KMS-11 (cell line): ENCODE measurements at regions not wholly inside any gene's neighbourhood (a gene's known extent, or its start where the extent isn't known, plus 50 kb on each side); places are given as distances from the start of the nearest gene placed in this dataset.

Experiments used
- H2AFZ ChIP-seq: fragments of 200-600 bp; sonication (generic); 2 replicates; pipeline ENCODE4 v1.6.1; 2016; ENCODE audit warnings: antibody characterized with exemption, mixed run types, low read depth
- H3K27ac ChIP-seq: fragments of 200-600 bp; sonication (generic); 2 replicates; pipeline ENCODE4 v1.6.1; 2016; ENCODE audit warnings: mild to moderate bottlenecking, mixed run types
- H3K27me3 ChIP-seq: fragments of 200-600 bp; sonication (generic); 2 replicates; pipeline ENCODE4 v1.6.1; 2017; ENCODE audit warnings: mild to moderate bottlenecking, low read depth, mixed run types, moderate library complexity; ENCODE audit not compliant: insufficient read depth
- H3K36me3 ChIP-seq: fragments of 200-600 bp; sonication (generic); 2 replicates; pipeline ENCODE4 v1.6.1; 2017; ENCODE audit warnings: mild to moderate bottlenecking, mixed run types; ENCODE audit not compliant: insufficient read depth
- H3K4me1 ChIP-seq: fragments of 200-600 bp; sonication (generic); 2 replicates; pipeline ENCODE4 v1.6.1; 2016; ENCODE audit warnings: mild to moderate bottlenecking, low read depth, mixed run types; ENCODE audit not compliant: poor library complexity, severe bottlenecking
- H3K4me2 ChIP-seq: fragments of 200-600 bp; sonication (generic); 2 replicates; pipeline ENCODE4 v1.7.0; 2016; ENCODE audit warnings: mild to moderate bottlenecking, mixed run types
- H3K4me3 ChIP-seq: fragments of 200-600 bp; sonication (generic); IDR thresholded peaks from 2 replicates; pipeline ENCODE4 v1.6.1; 2017; ENCODE audit warnings: low read depth, low read length, mixed read lengths; ENCODE audit not compliant: insufficient read depth
- H3K79me2 ChIP-seq: fragments of 200-600 bp; sonication (generic); 2 replicates; pipeline ENCODE4 v1.6.1; 2016; ENCODE audit warnings: low read depth, mixed run types; ENCODE audit not compliant: insufficient read depth
- H3K9ac ChIP-seq: fragments of 200-600 bp; sonication (generic); 2 replicates; pipeline ENCODE4 v1.6.1; 2016; ENCODE audit warnings: mild to moderate bottlenecking, mixed run types
- H4K20me1 ChIP-seq: fragments of 200-600 bp; sonication (generic); 2 replicates; pipeline ENCODE4 v1.6.1; 2016; ENCODE audit warnings: mild to moderate bottlenecking, mixed run types; ENCODE audit not compliant: insufficient read depth
- CTCF ChIP-seq: fragments of 200-600 bp; sonication (generic); conservative IDR thresholded peaks from 2 replicates; pipeline ENCODE4 v1.6.1; 2017; ENCODE audit warnings: low read depth, mild to moderate bottlenecking, antibody characterized with exemption, low read length, moderate library complexity, mixed read lengths

DNA sequence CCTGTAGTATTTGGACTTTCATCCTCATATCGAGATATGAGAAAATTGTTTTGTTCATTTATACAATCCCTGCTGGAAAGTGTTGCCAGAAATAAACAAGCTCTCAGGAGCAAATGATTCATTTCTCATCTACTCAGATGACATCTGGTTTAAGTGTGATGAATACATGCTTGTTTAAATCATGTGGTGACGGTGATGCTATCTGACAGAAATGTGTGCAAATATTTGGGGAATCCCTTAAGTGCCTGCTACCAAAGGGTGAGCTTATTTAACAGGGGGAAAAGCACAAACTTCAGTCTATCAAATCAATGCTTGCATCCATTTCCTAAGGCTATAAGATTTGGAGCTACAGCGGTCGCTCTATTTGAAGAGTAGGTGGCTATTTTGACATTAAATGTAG lies 368.3 kb upstream of the SASH1 start:
- Histone ChIP-seq H2AFZ (no peak overlapping the region), H3K79me2 (no peaks in the 10 kb centered on the region), H3K27me3 (no peaks in the 10 kb centered on the region), H3K9ac (no peak overlapping the region), H3K4me1 (no peaks in the 10 kb centered on the region), H3K4me3 (no peak overlapping the region), H3K36me3 (no peaks in the 10 kb centered on the region), H4K20me1 (no peaks in the 10 kb centered on the region), H3K27ac (no peak overlapping the region), H3K4me2 (no peak overlapping the region)
- no peak for TF ChIP-seq CTCF

- H3K79me2 ChIP-seq, result no peaks in the 10 kb centered on the region
- no peak overlapping the region for H2AFZ ChIP-seq
- H3K4me3 ChIP-seq, result no peak overlapping the region
- H3K4me2 ChIP-seq, result no peak overlapping the region
- H3K4me1 ChIP-seq, result no peaks in the 10 kb centered on the region
- no peaks in the 10 kb centered on the region for H3K27me3 ChIP-seq
- H4K20me1 ChIP-seq, result no peaks in the 10 kb centered on the region
- no peak overlapping the region for H3K27ac ChIP-seq
- TF ChIP-seq CTCF, result no peak
- H3K9ac ChIP-seq, result no peak overlapping the region
- H3K36me3 ChIP-seq, result no peaks in the 10 kb centered on the region
Observed at GRCh38 chr6:147977851-147978465, 364.7 kb upstream of the SASH1 start.

DNA sequence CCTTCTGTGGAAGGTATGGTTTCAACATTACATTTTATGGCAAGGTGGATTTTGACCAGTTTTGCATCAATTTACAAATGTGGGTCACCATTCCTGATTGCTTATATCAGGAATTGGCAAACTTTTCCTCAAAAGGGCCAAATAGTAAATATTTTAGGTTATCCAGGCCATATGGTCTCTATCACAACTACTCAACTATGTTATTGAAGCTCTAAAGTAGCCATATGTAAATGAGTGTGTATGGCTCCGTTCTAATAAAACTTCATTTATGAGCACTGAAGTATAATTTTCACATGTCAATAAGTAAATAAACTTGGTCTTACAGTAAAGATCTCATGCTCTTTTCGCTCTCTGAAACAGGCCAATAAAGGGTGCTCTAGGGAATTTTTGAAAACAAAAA lies 362.7 kb upstream of the SASH1 start:
- Histone ChIP-seq H3K4me3 (no peak overlapping the region), H3K27ac (no peak overlapping the region), H3K27me3 (no peaks in the 10 kb centered on the region), H3K36me3 (no peaks in the 10 kb centered on the region), H4K20me1 (no peaks in the 10 kb centered on the region), H3K4me2 (no peak overlapping the region), H2AFZ (no peak overlapping the region), H3K9ac (no peak overlapping the region), H3K79me2 (no peaks in the 10 kb centered on the region), H3K4me1 (no peaks in the 10 kb centered on the region)
- TF ChIP-seq CTCF, result no peak

DNA sequence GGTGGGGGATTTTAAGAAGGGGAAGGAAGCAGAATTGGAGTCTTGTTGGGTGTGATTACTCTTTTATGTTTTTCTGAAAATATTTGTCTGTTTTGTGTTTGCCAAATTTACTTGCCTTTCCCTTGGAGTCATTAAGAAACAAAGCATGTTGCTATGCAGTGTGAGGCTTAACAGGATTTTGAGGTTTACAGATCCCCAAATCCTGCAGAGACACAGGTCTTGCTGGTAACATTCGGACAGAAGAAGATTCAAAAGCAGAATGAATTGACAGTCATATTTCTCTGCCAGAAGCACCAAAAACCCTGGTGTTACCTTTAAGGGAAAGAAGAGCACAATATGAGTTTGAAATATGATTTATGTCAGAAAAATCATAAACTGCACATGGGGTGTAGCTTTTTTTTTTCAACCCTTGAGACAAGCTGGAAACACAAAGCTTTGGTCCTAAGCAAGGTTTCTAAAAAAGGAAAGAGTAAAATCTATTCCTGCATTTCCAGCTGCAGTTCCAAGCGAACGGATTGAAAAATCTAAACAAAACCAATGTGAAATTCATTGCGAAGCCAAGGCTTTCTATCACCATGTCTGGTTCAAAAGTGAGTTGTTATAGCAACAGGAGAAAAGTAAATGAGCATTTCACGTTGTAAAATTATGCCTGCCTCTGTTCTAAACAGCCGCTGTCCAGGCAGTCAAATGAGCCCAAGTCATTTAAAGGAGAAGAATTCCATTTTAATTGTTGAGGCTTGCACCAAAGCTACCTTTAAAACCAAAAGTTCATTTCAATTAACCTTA lies 358.9 kb upstream of the SASH1 start:
- H3K4me2 ChIP-seq, result no peak overlapping the region
- no peaks in the 10 kb centered on the region for H3K79me2 ChIP-seq
- no peak for TF ChIP-seq CTCF
- H2AFZ ChIP-seq, result no peak overlapping the region
- H3K4me3 ChIP-seq, result no peak overlapping the region
- no peaks in the 10 kb centered on the region for H3K36me3 ChIP-seq
- H3K9ac ChIP-seq, result no peak overlapping the region
- no peaks in the 10 kb centered on the region for H3K27me3 ChIP-seq
- H3K27ac ChIP-seq, result no peak overlapping the region
- no peaks in the 10 kb centered on the region for H3K4me1 ChIP-seq
- no peaks in the 10 kb centered on the region for H4K20me1 ChIP-seq
